ENCODE measurements at regions not wholly inside any gene's neighbourhood (a gene's known extent, or its start where the extent isn't known, plus 50 kb on each side); places are given as distances from the start of the nearest gene placed in this dataset.

- TF ChIP-seq EZH2phosphoT487 (IDR thresholded peaks at IDR 0.05; ENCODE audit: unreplicated experiment) (no peak), CTCF (conservative IDR thresholded peaks at IDR 0.05; ENCODE audit: low read depth in 2 of 2) (0 out of 4 replicates have a peak, but pooled peaks of 1 of the 2 experiments have one; percentile 17), POLR2AphosphoS5 (IDR thresholded peaks at IDR 0.05; ENCODE audit: low read depth) (no peak), EZH2 (IDR thresholded peaks at IDR 0.05; ENCODE audit: low read depth, unreplicated experiment) (no peak), REST (IDR thresholded peaks at IDR 0.05; ENCODE audit: unreplicated experiment) (no peak), CREB1 (CRISPR knock-in tag; IDR thresholded peaks at IDR 0.05; ENCODE audit: low read depth) (no peak), ZNF114 (CRISPR knock-in tag; IDR thresholded peaks at IDR 0.05) (no peak), JUNB (IDR thresholded peaks at IDR 0.05; ENCODE audit: unreplicated experiment) (no peak), NANOG (IDR thresholded peaks at IDR 0.05; ENCODE audit: borderline replicate concordance) (no peak), STAT1 (IDR thresholded peaks at IDR 0.05; ENCODE audit: unreplicated experiment) (no peak), ETS1 (IDR thresholded peaks at IDR 0.05) (no peak), ZNF462 (CRISPR knock-in tag; IDR thresholded peaks at IDR 0.05) (no peak)
Measured at GRCh38 chr4:84218031-84218430, 281.1 kb downstream of the NKX6-1 start.

Data from GM23338 (cell line).